SW 1271 (cell line): ENCODE measurements at regions not wholly inside any gene's neighbourhood (a gene's known extent, or its start where the extent isn't known, plus 50 kb on each side); places are given as distances from the start of the nearest gene placed in this dataset.

ENCODE experiments used
- DNase-seq, 2 experiments: peaks; one replicate each; lab custom pipeline; 2025; lab: John Stamatoyannopoulos, UW

GRCh38 chr16:73262931-73263330 is 215.0 kb upstream of the ZFHX3 start:
- DNase-seq, result no peak

- no peak for DNase-seq
These were observed 207.1 kb upstream of the ZFHX3 start for GRCh38 chr16:73255031-73255430.

GRCh38 chr16:73253922-73254480 is 206.1 kb upstream of the ZFHX3 start:
- DNase-seq, result no peak

GRCh38 chr16:73252446-73252845 is 204.5 kb upstream of the ZFHX3 start:
- DNase-seq, result no peak

- DNase-seq, result no peak
These were observed 203.7 kb upstream of the ZFHX3 start for GRCh38 chr16:73251608-73252007.

GRCh38 chr16:73248316-73248715 is 200.4 kb upstream of the ZFHX3 start:
- DNase-seq, result no peak

- DNase-seq, result no peak
These were observed 193.0 kb upstream of the ZFHX3 start for GRCh38 chr16:73240920-73241319.

- no peak for DNase-seq
These were observed 189.7 kb upstream of the ZFHX3 start for GRCh38 chr16:73237601-73238000.

GRCh38 chr16:73234496-73234895 is 186.6 kb upstream of the ZFHX3 start:
- DNase-seq, result no peak

- DNase-seq, result no peak
These were observed 186.0 kb upstream of the ZFHX3 start for GRCh38 chr16:73233846-73234424.

- no peak for DNase-seq
These were observed 185.4 kb upstream of the ZFHX3 start for GRCh38 chr16:73233329-73233765.

- peak in 1 of 2 experiments; percentile 27 for DNase-seq
These were observed 184.8 kb upstream of the ZFHX3 start for GRCh38 chr16:73232555-73233328.

GRCh38 chr16:73231944-73232554 is 184.1 kb upstream of the ZFHX3 start:
- DNase-seq, result no peak

GRCh38 chr16:73231379-73231778 is 183.5 kb upstream of the ZFHX3 start:
- no peak for DNase-seq

- DNase-seq, result no peak
These were observed 182.7 kb upstream of the ZFHX3 start for GRCh38 chr16:73230651-73231050.

GRCh38 chr16:73228649-73229048 is 180.7 kb upstream of the ZFHX3 start:
- DNase-seq, result no peak

- DNase-seq, result no peak
These were observed 178.7 kb upstream of the ZFHX3 start for GRCh38 chr16:73226675-73227074.

- DNase-seq, result no peak
These were observed 178.1 kb upstream of the ZFHX3 start for GRCh38 chr16:73225983-73226382.

- no peak for DNase-seq
These were observed 172.9 kb upstream of the ZFHX3 start for GRCh38 chr16:73220836-73221235.

GRCh38 chr16:73219176-73219575 is 171.2 kb upstream of the ZFHX3 start:
- no peak for DNase-seq

- no peak for DNase-seq
These were observed 169.7 kb upstream of the ZFHX3 start for GRCh38 chr16:73217654-73218053.

- no peak for DNase-seq
These were observed 169.0 kb upstream of the ZFHX3 start for GRCh38 chr16:73216932-73217331.
